Trophoblast cell (in vitro differentiated cells and primary cell): ENCODE measurements at regions not wholly inside any gene's neighbourhood (a gene's known extent, or its start where the extent isn't known, plus 50 kb on each side); places are given as distances from the start of the nearest gene placed in this dataset.

Experiments used
- DNase-seq, 2 donors: peaks; one replicate each; pipeline ENCODE4 v3.0.0-alpha.2; 2016
- H2AFZ ChIP-seq: 2 replicates; pipeline ENCODE4 v1.6.1; 2013; ENCODE audit warnings: low read length, moderate library complexity, mild to moderate bottlenecking; ENCODE audit not compliant: insufficient read depth, poor library complexity
- H2AK5ac ChIP-seq: 2 replicates; pipeline ENCODE4 v1.6.1; 2013; ENCODE audit warnings: mild to moderate bottlenecking, low read length
- H2BK120ac ChIP-seq: 2 replicates; pipeline ENCODE4 v1.6.1; 2013; ENCODE audit warnings: low read length, mild to moderate bottlenecking, moderate library complexity; ENCODE audit not compliant: insufficient read depth, poor library complexity
- H2BK12ac ChIP-seq: 2 replicates; pipeline ENCODE4 v1.6.1; 2013; ENCODE audit warnings: mild to moderate bottlenecking, low read length, moderate library complexity
- H2BK5ac ChIP-seq: 2 replicates; pipeline ENCODE4 v1.6.1; 2013; ENCODE audit warnings: low read length, low read depth, moderate library complexity, mild to moderate bottlenecking; ENCODE audit not compliant: poor library complexity
- H3K14ac ChIP-seq: 2 replicates; pipeline ENCODE4 v1.6.1; 2013; ENCODE audit warnings: mild to moderate bottlenecking, low read length
- H3K18ac ChIP-seq: 2 replicates; pipeline ENCODE4 v1.6.1; 2013; ENCODE audit warnings: mild to moderate bottlenecking, low read length
- H3K23ac ChIP-seq: 2 replicates; pipeline ENCODE4 v1.6.1; 2013; ENCODE audit warnings: low read length
- H3K27ac ChIP-seq: 2 replicates; pipeline ENCODE4 v1.5.1; 2013; ENCODE audit warnings: low read depth, mild to moderate bottlenecking, inconsistent platforms, low read length, moderate library complexity
- H3K27me3 ChIP-seq: 2 replicates; pipeline ENCODE4 v1.6.1; 2013; ENCODE audit warnings: inconsistent platforms, mild to moderate bottlenecking, low read length, moderate library complexity; ENCODE audit not compliant: insufficient read depth
- H3K36me3 ChIP-seq, 2 experiments: 1 replicate in 1 of 2; 2 replicates in 1 of 2; pipeline ENCODE4 v1.6.1; 2013; ENCODE audit warnings: low read length in 2 of 2, mild to moderate bottlenecking in 2 of 2, moderate library complexity in 1 of 2; ENCODE audit not compliant: insufficient read depth in 2 of 2, control insufficient read depth in 1 of 2
- H3K4ac ChIP-seq: 2 replicates; pipeline ENCODE4 v1.6.1; 2013; ENCODE audit warnings: low read depth, mild to moderate bottlenecking, low read length, moderate library complexity
- H3K4me1 ChIP-seq, 2 experiments: 1 replicate in 1 of 2; 2 replicates in 1 of 2; pipeline ENCODE4 v1.6.1; 2013; ENCODE audit warnings: low read length in 2 of 2, mild to moderate bottlenecking in 2 of 2, moderate library complexity in 1 of 2; ENCODE audit not compliant: insufficient read depth in 2 of 2, control insufficient read depth in 1 of 2
- H3K4me2 ChIP-seq: 2 replicates; pipeline ENCODE4 v1.6.1; 2013; ENCODE audit warnings: inconsistent platforms, mild to moderate bottlenecking, low read length, moderate library complexity
- H3K4me3 ChIP-seq: 2 replicates; pipeline ENCODE4 v1.5.1; 2013; ENCODE audit warnings: mild to moderate bottlenecking, low read depth, low read length, inconsistent platforms
- H3K79me1 ChIP-seq: one replicate; pipeline ENCODE4 v1.6.1; 2013; ENCODE audit warnings: low read length
- H3K79me2 ChIP-seq: 2 replicates; pipeline ENCODE4 v1.6.1; 2013; ENCODE audit warnings: low read length, mild to moderate bottlenecking; ENCODE audit not compliant: control insufficient read depth, insufficient read depth, poor library complexity
- H3K9ac ChIP-seq: 2 replicates; pipeline ENCODE4 v1.6.1; 2013; ENCODE audit warnings: mild to moderate bottlenecking, low read length
- H3K9me3 ChIP-seq: 2 replicates; pipeline ENCODE4 v1.6.1; 2013; ENCODE audit warnings: low read depth, mild to moderate bottlenecking, control low read depth, inconsistent platforms, low read length; ENCODE audit not compliant: insufficient read depth
- H4K12ac ChIP-seq: 2 replicates; pipeline ENCODE4 v1.6.1; 2013; ENCODE audit warnings: low read depth, mild to moderate bottlenecking, low read length, moderate library complexity
- H4K8ac ChIP-seq: 2 replicates; pipeline ENCODE4 v1.6.1; 2013; ENCODE audit warnings: low read depth, mild to moderate bottlenecking, low read length, moderate library complexity
- H4K91ac ChIP-seq: one replicate; pipeline ENCODE4 v1.6.1; 2013; ENCODE audit warnings: low read depth, mild to moderate bottlenecking, low read length, moderate library complexity
- WGBS: extraction: QIAGEN DNeasy Blood & Tissue Kit; methylation state at CpG from one replicate; pipeline ENCODE4 v1.1.7; 2013; ENCODE audit warnings: missing lambda C conversion rate; ENCODE audit not compliant: insufficient read length, insufficient coverage; ENCODE audit errors: extremely low coverage; 5-methylcytosine and 5-hydroxymethylcytosine counted together

DNA sequence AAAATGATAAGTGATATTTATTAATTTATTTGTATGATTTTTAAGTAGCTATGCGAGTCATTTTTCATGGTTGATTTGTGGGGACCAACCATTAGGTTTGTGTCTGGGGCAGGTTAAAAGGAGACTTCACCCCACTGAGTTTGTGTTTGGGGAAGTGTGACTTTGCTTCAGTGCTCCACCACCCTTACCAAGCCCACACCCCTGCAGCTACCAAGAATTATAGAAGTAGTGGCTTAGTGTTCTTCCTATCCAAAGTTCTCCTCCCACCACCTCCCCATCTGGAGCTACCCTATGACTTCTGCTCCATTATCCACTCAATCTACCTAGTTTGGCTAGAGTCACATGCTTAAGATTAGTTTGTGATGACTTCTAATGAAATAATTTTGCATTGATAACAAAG is 182.1 kb upstream of the ZEB2 start:
- 100% methylated on average over 1 of the region's 1 CpG for WGBS
- H3K4ac ChIP-seq = no peak overlapping the region
- no peaks in the 10 kb centered on the region for H3K9me3 ChIP-seq
- H3K9ac ChIP-seq = no peak overlapping the region
- H4K91ac ChIP-seq = no peak overlapping the region
- no peaks in the 10 kb centered on the region for H3K79me1 ChIP-seq
- no peak overlapping the region for H2BK120ac ChIP-seq
- H3K23ac ChIP-seq = no peak overlapping the region
- no peak overlapping the region for H3K4me3 ChIP-seq
- no peaks in the 10 kb centered on the region for H3K79me2 ChIP-seq
- no peak overlapping the region for H3K4me2 ChIP-seq
- H3K14ac ChIP-seq = no peak overlapping the region
- H3K18ac ChIP-seq = no peak overlapping the region
- peaks cover 0 to 4% of the 10 kb centered on the region in 2 experiments for H3K4me1 ChIP-seq
- H4K12ac ChIP-seq = no peak overlapping the region
- no peaks in the 10 kb centered on the region for H3K27me3 ChIP-seq
- H2BK5ac ChIP-seq = no peak overlapping the region
- no peaks in the 10 kb centered on the region for H3K36me3 ChIP-seq
- H2BK12ac ChIP-seq = no peak overlapping the region
- H3K27ac ChIP-seq = no peak overlapping the region
- no peak overlapping the region for H2AFZ ChIP-seq
- H4K8ac ChIP-seq = no peak overlapping the region
- no peak overlapping the region for H2AK5ac ChIP-seq
- no peak for DNase-seq

DNA sequence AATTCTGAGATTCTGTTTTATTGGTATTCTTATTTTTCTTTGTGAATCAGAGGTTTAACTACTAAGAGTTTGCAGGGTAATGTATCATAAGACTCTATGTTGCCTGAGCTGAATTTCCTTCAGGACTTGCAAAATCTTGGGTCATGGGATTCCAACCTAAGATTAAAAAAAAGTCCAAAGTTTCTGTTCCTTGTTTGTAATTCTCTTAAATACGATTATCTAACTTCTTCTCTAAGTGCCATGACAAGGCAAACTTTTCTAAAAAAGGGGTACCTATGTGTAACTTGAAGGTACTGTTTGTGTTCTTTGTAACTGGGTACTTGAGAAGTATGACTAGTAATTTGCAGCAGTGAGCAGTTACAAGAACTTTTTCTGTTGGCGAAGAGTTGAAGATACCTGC is 181.3 kb upstream of the ZEB2 start:
- Histone ChIP-seq H3K4me1 (peaks cover 0 to 4% of the 10 kb centered on the region in 2 experiments), H2BK120ac (no peak overlapping the region), H3K4me2 (no peak overlapping the region), H2BK5ac (no peak overlapping the region), H3K4ac (no peak overlapping the region), H3K9me3 (no peaks in the 10 kb centered on the region), H3K9ac (no peak overlapping the region), H2AK5ac (no peak overlapping the region), H3K18ac (no peak overlapping the region), H2AFZ (no peak overlapping the region), H2BK12ac (no peak overlapping the region), H4K91ac (no peak overlapping the region), H3K14ac (no peak overlapping the region), H4K8ac (no peak overlapping the region), H3K23ac (no peak overlapping the region), H3K4me3 (no peak overlapping the region), H4K12ac (no peak overlapping the region), H3K27ac (no peak overlapping the region), H3K79me2 (no peaks in the 10 kb centered on the region), H3K36me3 (no peaks in the 10 kb centered on the region), H3K79me1 (no peaks in the 10 kb centered on the region), H3K27me3 (no peaks in the 10 kb centered on the region)
- peak in 1 of 2 donors; percentile 43 for DNase-seq
- WGBS = no CpG with 5 or more reads among the region's 2 CpGs

DNA sequence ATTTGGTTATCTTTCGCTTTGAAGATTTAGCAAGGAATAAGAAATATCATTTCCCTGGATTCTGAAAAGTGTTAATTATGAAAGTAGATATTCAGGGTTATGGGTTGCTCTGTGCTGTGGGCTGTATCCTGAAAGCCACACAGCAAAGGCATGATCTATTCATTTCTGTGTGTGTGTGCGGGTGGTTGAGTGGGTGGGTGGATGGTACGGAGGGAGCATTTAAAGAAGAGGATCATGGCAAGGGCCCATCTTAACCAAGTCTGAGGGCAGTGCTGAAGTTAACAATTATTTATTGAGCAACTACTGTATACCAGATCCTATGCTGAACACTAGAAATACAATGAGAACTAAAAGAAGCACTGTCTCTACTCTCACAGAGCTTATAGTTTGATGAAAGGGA is 178.2 kb upstream of the ZEB2 start:
- H3K23ac ChIP-seq = no peak overlapping the region
- H3K79me1 ChIP-seq = no peaks in the 10 kb centered on the region
- H4K91ac ChIP-seq = no peak overlapping the region
- H3K14ac ChIP-seq = no peak overlapping the region
- no peak overlapping the region for H3K4me3 ChIP-seq
- no peak overlapping the region for H2BK12ac ChIP-seq
- H2BK120ac ChIP-seq = no peak overlapping the region
- H3K36me3 ChIP-seq = no peaks in the 10 kb centered on the region
- H3K4me2 ChIP-seq = no peak overlapping the region
- no peaks in the 10 kb centered on the region for H3K4me1 ChIP-seq
- no peaks in the 10 kb centered on the region for H3K27me3 ChIP-seq
- no peaks in the 10 kb centered on the region for H3K79me2 ChIP-seq
- no peak for DNase-seq
- H2BK5ac ChIP-seq = no peak overlapping the region
- no peak overlapping the region for H4K8ac ChIP-seq
- no peak overlapping the region for H2AK5ac ChIP-seq
- no peak overlapping the region for H3K18ac ChIP-seq
- no peak overlapping the region for H3K9ac ChIP-seq
- H3K9me3 ChIP-seq = no peaks in the 10 kb centered on the region
- no peak overlapping the region for H4K12ac ChIP-seq
- no peak overlapping the region for H3K27ac ChIP-seq
- H2AFZ ChIP-seq = no peak overlapping the region
- no CpG with 5 or more reads among the region's 3 CpGs for WGBS
- no peak overlapping the region for H3K4ac ChIP-seq

DNA sequence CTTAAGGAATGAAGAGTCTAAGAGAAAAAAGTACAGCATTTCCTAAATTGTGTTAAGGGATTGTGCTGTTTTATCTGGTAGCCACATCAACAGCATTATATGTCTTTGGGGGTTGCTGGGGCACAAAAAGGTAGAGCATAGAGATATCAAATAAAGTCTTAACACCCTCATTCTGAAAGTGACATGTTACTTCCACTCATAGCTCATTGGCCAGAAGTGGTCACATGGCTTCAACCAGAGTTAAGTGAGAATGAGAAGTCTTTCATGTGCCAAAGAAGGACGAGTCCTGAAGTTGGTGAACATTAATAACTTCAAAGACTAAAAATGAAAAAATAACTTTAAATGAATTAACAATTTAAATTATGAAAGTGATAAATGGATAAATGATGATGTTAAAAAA is 175.7 kb upstream of the ZEB2 start:
- H3K27ac ChIP-seq = no peak overlapping the region
- no CpG with 5 or more reads among the region's 1 CpG for WGBS
- H3K4me2 ChIP-seq = no peak overlapping the region
- H3K4ac ChIP-seq = no peak overlapping the region
- H3K4me3 ChIP-seq = no peak overlapping the region
- H2BK5ac ChIP-seq = no peak overlapping the region
- no peak overlapping the region for H3K18ac ChIP-seq
- no peak overlapping the region for H4K12ac ChIP-seq
- no peaks in the 10 kb centered on the region for H3K27me3 ChIP-seq
- H3K4me1 ChIP-seq = no peaks in the 10 kb centered on the region
- no peak overlapping the region for H4K91ac ChIP-seq
- no peak for DNase-seq
- no peak overlapping the region for H2AK5ac ChIP-seq
- H2AFZ ChIP-seq = no peak overlapping the region
- no peak overlapping the region for H2BK12ac ChIP-seq
- H3K9ac ChIP-seq = no peak overlapping the region
- no peak overlapping the region for H4K8ac ChIP-seq
- H3K23ac ChIP-seq = no peak overlapping the region
- H3K14ac ChIP-seq = no peak overlapping the region
- H2BK120ac ChIP-seq = no peak overlapping the region
- H3K9me3 ChIP-seq = no peaks in the 10 kb centered on the region
- H3K79me2 ChIP-seq = no peaks in the 10 kb centered on the region
- no peaks in the 10 kb centered on the region for H3K79me1 ChIP-seq
- no peaks in the 10 kb centered on the region for H3K36me3 ChIP-seq
